PC-9 (cell line): ENCODE measurements at regions not wholly inside any gene's neighbourhood (a gene's known extent, or its start where the extent isn't known, plus 50 kb on each side); places are given as distances from the start of the nearest gene placed in this dataset.
"Not testable (repeated sequence)": the region's sequence is repeated elsewhere in the genome, so short reads cannot be mapped to it uniquely, and the experiment has no call there.

Experiments used
- BruUV-seq: library from RNA; stranded (reverse); fragments of 400-500 nt; replicated peaks from 2 replicates; lab custom pipeline; 2021; lab: Mats Ljungman, UMichigan
- CTCF ChIA-PET: fragments of 300-600 bp; sonication (Branson Sonifier 250); formaldehyde crosslinking; loops from one replicate; lab custom pipeline; 2022; ENCODE audit warnings: antibody characterized with exemption; lab: Charles Lee
- POLR2A ChIA-PET: fragments of 300-600 bp; sonication (Branson Sonifier 250); formaldehyde crosslinking; loops from one replicate; lab custom pipeline; 2022; ENCODE audit warnings: antibody characterized with exemption; ENCODE audit not compliant: unreplicated experiment; lab: Charles Lee
- DNase-seq, 2 experiments: peaks; one replicate each; pipeline versions ENCODE4 v3.0.0 to v3.0.0-alpha.2; 2015 to 2022; ENCODE audit warnings: mixed read lengths in 1 of 2
- H2AFZ ChIP-seq: fragments of 200-600 bp; sonication (generic); 2 replicates; pipeline ENCODE4 v1.8.1; 2017; ENCODE audit warnings: antibody characterized with exemption
- H3F3A ChIP-seq: fragments of 200-600 bp; sonication (generic); 2 replicates; pipeline ENCODE4 v1.8.1; 2017; ENCODE audit warnings: antibody characterized with exemption, mild to moderate bottlenecking, low read depth; ENCODE audit not compliant: insufficient read depth
- H3K27ac ChIP-seq: fragments of 200-600 bp; sonication (generic); 2 replicates; pipeline ENCODE4 v1.6.1; 2016; ENCODE audit warnings: mixed run types
- H3K27me3 ChIP-seq: fragments of 200-600 bp; sonication (generic); 2 replicates; pipeline ENCODE4 v1.6.1; 2016; ENCODE audit warnings: low read depth, mixed run types; ENCODE audit not compliant: insufficient read depth
- H3K36me3 ChIP-seq: fragments of 200-600 bp; sonication (generic); 2 replicates; pipeline ENCODE4 v1.6.1; 2016; ENCODE audit warnings: low read depth, mixed run types
- H3K4me1 ChIP-seq: fragments of 200-600 bp; sonication (generic); replicated peaks from 2 replicates; pipeline ENCODE4 v1.6.1; 2016; ENCODE audit warnings: mixed run types; ENCODE audit not compliant: insufficient read depth
- H3K4me2 ChIP-seq: fragments of 200-600 bp; sonication (generic); 2 replicates; pipeline ENCODE4 v1.6.1; 2017; ENCODE audit warnings: mixed run types
- H3K4me3 ChIP-seq: fragments of 200-600 bp; sonication (generic); 2 replicates; pipeline ENCODE4 v1.6.1; 2016; ENCODE audit warnings: mixed run types
- H3K79me2 ChIP-seq: fragments of 200-600 bp; sonication (generic); 2 replicates; pipeline ENCODE4 v1.6.1; 2017; ENCODE audit warnings: low read depth, mixed run types
- H3K9me2 ChIP-seq: fragments of 200-600 bp; sonication (generic); 2 replicates; pipeline ENCODE4 v1.8.1; 2017; ENCODE audit warnings: mild to moderate bottlenecking; ENCODE audit not compliant: insufficient read depth
- H3K9me3 ChIP-seq: fragments of 200-600 bp; sonication (generic); 2 replicates; pipeline ENCODE4 v1.8.1; 2016; ENCODE audit warnings: low read depth; ENCODE audit not compliant: insufficient read depth
- H4K20me1 ChIP-seq: fragments of 200-600 bp; sonication (generic); 2 replicates; pipeline ENCODE4 v1.8.1; 2017; ENCODE audit not compliant: insufficient read depth
- EZH2 ChIP-seq: fragments of 200-600 bp; sonication (generic); IDR thresholded peaks from 2 replicates; pipeline ENCODE4 v1.8.0; 2017; ENCODE audit warnings: antibody characterized with exemption, low read depth
- intact Hi-C: fragments of 100-400 bp; cut with micrococcal nuclease; formaldehyde crosslinking; loops from one replicate; pipeline ENCODE4 v1.10.0; 2022; ENCODE audit not compliant: unreplicated experiment
- TF ChIP-seq, protein P1 (sequence below): fragments of 200-600 bp; sonication (generic); conservative IDR thresholded peaks from 2 replicates; pipeline ENCODE4 v1.6.1; 2017; ENCODE audit warnings: mixed run types, antibody characterized with exemption, mild to moderate bottlenecking, moderate library complexity

DNA sequence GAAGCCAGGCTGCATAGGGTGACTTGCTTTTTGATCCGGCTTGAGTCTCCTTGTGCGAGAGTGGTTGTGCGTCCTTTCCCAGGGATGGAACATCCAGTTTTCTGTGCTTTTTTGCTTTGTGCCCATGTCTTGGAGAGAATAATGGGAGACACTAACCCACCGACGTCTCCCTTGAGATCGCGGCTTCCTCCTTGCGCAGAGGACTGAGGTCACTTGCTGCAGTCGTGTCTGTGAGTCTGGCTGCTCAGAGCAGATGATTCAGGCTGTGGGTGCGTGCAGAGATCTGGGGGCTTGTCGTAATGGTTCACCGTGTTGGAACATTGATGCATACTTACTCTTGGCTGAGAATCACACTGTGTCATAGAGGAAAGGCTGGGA, 164.5 kb upstream of the CACNA1E start:
- Histone ChIP-seq H3K79me2 (no peaks in the 10 kb centered on the region), H3K9me3 (no peaks in the 10 kb centered on the region), H3K4me3 (no peak overlapping the region), H3K4me2 (no peak overlapping the region), H3F3A (no peaks in the 10 kb centered on the region), H3K4me1 (no peaks in the 10 kb centered on the region), H3K36me3 (no peaks in the 10 kb centered on the region), H3K9me2 (no peaks in the 10 kb centered on the region), H3K27ac (no peak overlapping the region), H2AFZ (no peak overlapping the region), H4K20me1 (no peaks in the 10 kb centered on the region), H3K27me3 (peaks cover 77% of the 10 kb centered on the region)
- DNase-seq: no peak
- ChIA-PET CTCF (no interaction called here), POLR2A (no interaction called here)
- no peak for TF ChIP-seq EZH2
- TF ChIP-seq, protein P1, sequence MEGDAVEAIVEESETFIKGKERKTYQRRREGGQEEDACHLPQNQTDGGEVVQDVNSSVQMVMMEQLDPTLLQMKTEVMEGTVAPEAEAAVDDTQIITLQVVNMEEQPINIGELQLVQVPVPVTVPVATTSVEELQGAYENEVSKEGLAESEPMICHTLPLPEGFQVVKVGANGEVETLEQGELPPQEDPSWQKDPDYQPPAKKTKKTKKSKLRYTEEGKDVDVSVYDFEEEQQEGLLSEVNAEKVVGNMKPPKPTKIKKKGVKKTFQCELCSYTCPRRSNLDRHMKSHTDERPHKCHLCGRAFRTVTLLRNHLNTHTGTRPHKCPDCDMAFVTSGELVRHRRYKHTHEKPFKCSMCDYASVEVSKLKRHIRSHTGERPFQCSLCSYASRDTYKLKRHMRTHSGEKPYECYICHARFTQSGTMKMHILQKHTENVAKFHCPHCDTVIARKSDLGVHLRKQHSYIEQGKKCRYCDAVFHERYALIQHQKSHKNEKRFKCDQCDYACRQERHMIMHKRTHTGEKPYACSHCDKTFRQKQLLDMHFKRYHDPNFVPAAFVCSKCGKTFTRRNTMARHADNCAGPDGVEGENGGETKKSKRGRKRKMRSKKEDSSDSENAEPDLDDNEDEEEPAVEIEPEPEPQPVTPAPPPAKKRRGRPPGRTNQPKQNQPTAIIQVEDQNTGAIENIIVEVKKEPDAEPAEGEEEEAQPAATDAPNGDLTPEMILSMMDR: no peak
- intact Hi-C loops: no loop called here
- no TSS peak for BruUV-seq

DNA sequence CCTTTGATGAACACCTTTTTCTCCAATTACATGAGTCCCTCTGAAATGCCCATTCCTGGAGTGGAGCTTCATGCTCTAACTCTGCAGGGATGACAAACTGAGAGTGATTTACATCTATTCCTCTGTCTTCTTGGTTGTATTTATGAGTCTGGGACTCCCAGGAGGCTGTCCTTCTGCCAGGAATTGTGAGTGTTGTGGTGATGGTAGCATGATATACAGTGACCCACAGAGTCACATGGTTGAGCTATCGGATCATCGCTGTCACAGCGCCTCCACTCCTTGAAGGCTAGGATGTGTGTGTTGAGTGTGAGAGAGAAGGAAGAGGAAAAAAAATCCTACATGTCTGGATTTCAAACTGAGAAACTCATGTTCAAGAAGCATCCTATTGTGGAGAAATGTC, 163.4 kb upstream of the CACNA1E start:
- CTCF ChIA-PET: no interaction called here

DNA sequence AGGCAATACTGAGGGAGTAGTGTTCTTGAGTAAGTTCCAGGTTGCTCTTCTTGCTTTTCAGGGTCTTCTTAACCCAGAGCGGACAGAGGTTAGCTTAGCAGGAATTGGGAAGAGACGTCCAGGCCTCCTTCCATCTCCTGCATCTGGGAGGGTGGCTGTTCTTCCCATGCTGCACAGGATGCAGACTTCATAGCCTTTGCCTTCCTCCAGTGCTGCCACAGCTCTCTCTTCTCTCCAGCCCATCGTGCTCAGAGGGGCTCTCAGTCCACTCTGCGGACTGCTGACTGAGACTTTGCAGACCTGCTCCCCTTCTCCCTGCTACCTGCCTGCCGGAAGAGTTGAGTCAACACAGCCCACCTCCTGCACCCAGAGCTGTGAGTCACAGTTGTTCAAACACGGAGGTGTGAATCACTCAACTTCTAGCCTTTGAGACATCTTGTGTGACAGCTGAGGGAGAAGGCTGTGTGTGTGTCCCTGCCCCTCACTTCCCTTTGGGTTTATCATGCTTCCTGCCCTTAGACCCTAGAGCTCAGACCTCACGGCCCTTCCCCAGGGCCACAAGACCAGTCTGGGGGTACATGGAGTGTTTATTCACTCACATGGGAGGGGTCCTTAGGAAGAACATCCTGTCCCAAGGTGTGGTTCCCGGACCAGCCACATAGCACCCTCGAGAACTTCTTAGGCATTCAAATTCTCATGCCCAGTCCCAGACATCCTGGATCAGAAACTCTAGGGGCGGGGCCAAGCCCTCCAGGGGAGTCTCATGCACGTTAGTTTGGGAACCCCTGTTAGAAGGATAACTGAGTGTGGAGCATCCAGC, 158.3 kb upstream of the CACNA1E start:
- POLR2A ChIA-PET: no interaction called here
- peaks cover 26% of the 10 kb centered on the region for H3K27me3 ChIP-seq
- DNase-seq: peak; percentile 3 to 67
- no peaks in the 10 kb centered on the region for H3K9me2 ChIP-seq
- H3K36me3 ChIP-seq: no peaks in the 10 kb centered on the region
- H3K9me3 ChIP-seq: no peaks in the 10 kb centered on the region
- peak overlapping the region; percentile 42; the same call in 1 of the 2 replicates for H3K4me2 ChIP-seq
- H3K4me3 ChIP-seq: no peak overlapping the region
- no peak overlapping the region for H2AFZ ChIP-seq
- no peak overlapping the region for H3K27ac ChIP-seq
- no TSS peak for BruUV-seq
- intact Hi-C loops: no loop called here
- H4K20me1 ChIP-seq: no peaks in the 10 kb centered on the region
- TF ChIP-seq, protein P1: no peak
- TF ChIP-seq EZH2: no peak
- H3K79me2 ChIP-seq: no peaks in the 10 kb centered on the region
- peaks cover 11% of the 10 kb centered on the region for H3K4me1 ChIP-seq
- no peaks in the 10 kb centered on the region for H3F3A ChIP-seq
- CTCF ChIA-PET: no interaction called here

More for the DNA sequence above, 163.4 kb upstream of the CACNA1E start:
- Histone ChIP-seq H4K20me1 (no peaks in the 10 kb centered on the region), H3K4me3 (no peak overlapping the region), H3K79me2 (no peaks in the 10 kb centered on the region), H3F3A (no peaks in the 10 kb centered on the region), H3K4me1 (peaks cover 5% of the 10 kb centered on the region), H3K4me2 (no peak overlapping the region), H3K9me2 (no peaks in the 10 kb centered on the region), H3K9me3 (no peaks in the 10 kb centered on the region), H2AFZ (no peak overlapping the region), H3K27me3 (peaks cover 66% of the 10 kb centered on the region), H3K36me3 (no peaks in the 10 kb centered on the region), H3K27ac (no peak overlapping the region)
- BruUV-seq: no TSS peak
- POLR2A ChIA-PET: no interaction called here
- DNase-seq: no peak
- intact Hi-C loops: no loop called here
- TF ChIP-seq, protein P1: no peak
- no peak for TF ChIP-seq EZH2

DNA sequence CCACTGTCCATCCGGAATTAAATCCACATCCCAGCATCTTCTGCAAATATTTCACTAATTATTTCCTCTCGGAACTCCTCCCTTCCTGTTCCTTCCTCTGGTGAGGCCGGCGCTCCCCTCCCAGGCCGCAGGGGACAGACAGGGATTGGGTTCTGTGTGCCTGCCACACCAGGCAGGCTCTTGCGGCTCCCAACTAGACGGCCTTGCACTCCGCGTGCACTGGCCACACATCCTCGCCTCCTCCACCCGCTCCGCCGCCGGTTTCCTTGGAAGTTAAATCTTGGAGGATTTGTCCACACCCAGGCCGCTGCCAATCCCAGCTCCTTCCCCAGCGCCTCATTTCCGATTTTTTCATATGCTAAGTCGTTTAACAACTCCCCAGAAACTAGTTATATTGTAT, 157.6 kb upstream of the CACNA1E start:
- DNase-seq, H2AFZ ChIP-seq, H3K4me3 ChIP-seq, H3K4me2 ChIP-seq, H3K9me2 ChIP-seq, intact Hi-C loops, H3K79me2 ChIP-seq, H3K27ac ChIP-seq, H3K36me3 ChIP-seq, H3K9me3 ChIP-seq, H4K20me1 ChIP-seq, BruUV-seq, CTCF ChIA-PET, POLR2A ChIA-PET, H3F3A ChIP-seq: not testable (repeated sequence)
- Histone ChIP-seq H3K4me1 (peaks cover 11% of the 10 kb centered on the region), H3K27me3 (peaks cover 21% of the 10 kb centered on the region)
